H9 (cell line): ENCODE measurements at regions not wholly inside any gene's neighbourhood (a gene's known extent, or its start where the extent isn't known, plus 50 kb on each side); places are given as distances from the start of the nearest gene placed in this dataset.

ENCODE experiments used
- DNase-seq: peaks from one replicate; pipeline ENCODE4 v3.0.0-alpha.2; 2017
- H2AFZ ChIP-seq: one replicate; pipeline ENCODE4 v1.6.1; 2013; ENCODE audit warnings: mild to moderate bottlenecking, low read length, control low read depth, moderate library complexity
- H2AK5ac ChIP-seq: 2 replicates; pipeline ENCODE4 v1.6.1; 2013; ENCODE audit warnings: low read length, control low read depth, mixed read lengths; ENCODE audit not compliant: insufficient read length
- H2BK120ac ChIP-seq: one replicate; pipeline ENCODE4 v1.6.1; 2013; ENCODE audit warnings: low read depth, mild to moderate bottlenecking, low read length, control low read depth, inconsistent platforms; ENCODE audit not compliant: poor library complexity, severe bottlenecking
- H2BK12ac ChIP-seq: 2 replicates; pipeline ENCODE4 v1.6.1; 2013; ENCODE audit warnings: low read length, control low read depth, mixed read lengths, low read depth; ENCODE audit not compliant: insufficient read length
- H2BK15ac ChIP-seq: 2 replicates; pipeline ENCODE4 v1.6.1; 2013; ENCODE audit warnings: low read depth, low read length, control low read depth
- H2BK20ac ChIP-seq: one replicate; pipeline ENCODE4 v1.6.1; 2013; ENCODE audit warnings: low read depth, mild to moderate bottlenecking, low read length, control low read depth, inconsistent platforms; ENCODE audit not compliant: poor library complexity, severe bottlenecking
- H2BK5ac ChIP-seq: 2 replicates; pipeline ENCODE4 v1.6.1; 2013; ENCODE audit warnings: low read length, control low read depth, mixed read lengths; ENCODE audit not compliant: insufficient read length
- H3K14ac ChIP-seq: 2 replicates; pipeline ENCODE4 v1.6.1; 2013; ENCODE audit warnings: low read length, control low read depth; ENCODE audit not compliant: insufficient read depth
- H3K18ac ChIP-seq: 2 replicates; pipeline ENCODE4 v1.6.1; 2013; ENCODE audit warnings: low read depth, mild to moderate bottlenecking, mixed read lengths, low read length, control low read depth; ENCODE audit not compliant: insufficient read length
- H3K23ac ChIP-seq: 2 replicates; pipeline ENCODE4 v1.6.1; 2013; ENCODE audit warnings: low read length, control low read depth, mixed read lengths, low read depth; ENCODE audit not compliant: insufficient read length
- H3K23me2 ChIP-seq: 2 replicates; pipeline ENCODE4 v1.6.1; 2013; ENCODE audit warnings: low read depth, mild to moderate bottlenecking, mixed read lengths, low read length, control low read depth; ENCODE audit not compliant: insufficient read length, poor library complexity, severe bottlenecking
- H3K27ac ChIP-seq: 2 replicates; pipeline ENCODE4 v1.5.1; 2013; ENCODE audit warnings: low read length, control low read depth, mixed read lengths, low read depth; ENCODE audit not compliant: insufficient read length
- H3K27me3 ChIP-seq: 2 replicates; pipeline ENCODE4 v1.6.1; 2013; ENCODE audit warnings: low read length, control low read depth, inconsistent platforms; ENCODE audit not compliant: insufficient read depth
- H3K4ac ChIP-seq: 2 replicates; pipeline ENCODE4 v1.6.1; 2013; ENCODE audit warnings: low read depth, mild to moderate bottlenecking, control low read depth, inconsistent platforms, low read length, moderate library complexity
- H3K4me1 ChIP-seq: 2 replicates; pipeline ENCODE4 v1.6.1; 2013; ENCODE audit warnings: low read length, control low read depth, inconsistent platforms; ENCODE audit not compliant: insufficient read depth
- H3K4me2 ChIP-seq: 2 replicates; pipeline ENCODE4 v1.6.1; 2013; ENCODE audit warnings: low read length, control low read depth, mixed read lengths; ENCODE audit not compliant: insufficient read length, insufficient read depth
- H3K56ac ChIP-seq: 2 replicates; pipeline ENCODE4 v1.6.1; 2013; ENCODE audit warnings: low read depth, mild to moderate bottlenecking, mixed read lengths, low read length, control low read depth; ENCODE audit not compliant: insufficient read length
- H3K79me1 ChIP-seq: 2 replicates; pipeline ENCODE4 v1.6.1; 2013; ENCODE audit warnings: low read depth, mild to moderate bottlenecking, moderate library complexity, low read length, control low read depth, inconsistent platforms; ENCODE audit not compliant: insufficient read depth, poor library complexity, severe bottlenecking
- H3K79me2 ChIP-seq: 2 replicates; pipeline ENCODE4 v1.6.1; 2013; ENCODE audit warnings: low read length, control low read depth, inconsistent platforms; ENCODE audit not compliant: insufficient read depth
- H3K9ac ChIP-seq: 2 replicates; pipeline ENCODE4 v1.6.1; 2013; ENCODE audit warnings: low read length, control low read depth, mixed read lengths; ENCODE audit not compliant: insufficient read length; ENCODE audit errors: extremely low read depth
- H3K9me3 ChIP-seq: one replicate; pipeline ENCODE4 v1.6.1; 2013; ENCODE audit warnings: low read depth, low read length, inconsistent platforms; ENCODE audit not compliant: control insufficient read depth
- H3T11ph ChIP-seq: one replicate; pipeline ENCODE4 v1.6.1; 2013; ENCODE audit warnings: mild to moderate bottlenecking, low read length, control low read depth, inconsistent platforms
- H4K20me1 ChIP-seq: one replicate; pipeline ENCODE4 v1.6.1; 2013; ENCODE audit not compliant: control insufficient read depth, insufficient read length, insufficient read depth
- H4K5ac ChIP-seq: 2 replicates; pipeline ENCODE4 v1.6.1; 2013; ENCODE audit warnings: low read depth, mild to moderate bottlenecking, mixed read lengths, low read length, control low read depth; ENCODE audit not compliant: insufficient read length
- H4K8ac ChIP-seq: replicated peaks from 2 replicates; pipeline ENCODE4 v1.6.1; 2013; ENCODE audit warnings: low read length, control low read depth, mixed read lengths, low read depth; ENCODE audit not compliant: insufficient read length
- H4K91ac ChIP-seq: 2 replicates; pipeline ENCODE4 v1.6.1; 2013; ENCODE audit warnings: low read depth, mild to moderate bottlenecking, moderate library complexity, mixed read lengths, low read length, control low read depth; ENCODE audit not compliant: insufficient read length
- H3K27ac Mint-ChIP-seq, 3 experiments: 2 replicates in 2 of 3; 3 replicates in 1 of 3; pipeline ENCODE4 v1.8.0; 2020 to 2021; ENCODE audit warnings: mixed read lengths in 3 of 3, mild to moderate bottlenecking in 1 of 3, moderate library complexity in 1 of 3
- H3K27me3 Mint-ChIP-seq: 2 replicates; pipeline ENCODE4 v1.8.0; 2021; ENCODE audit warnings: low read depth, mild to moderate bottlenecking, moderate library complexity, mixed read lengths
- H3K36me3 Mint-ChIP-seq, 3 experiments: 2 replicates in 2 of 3; 3 replicates in 1 of 3; pipeline ENCODE4 v1.8.0; 2020 to 2021; ENCODE audit warnings: low read depth in 3 of 3, mixed read lengths in 3 of 3; ENCODE audit not compliant: insufficient read depth in 1 of 3
- H3K4me1 Mint-ChIP-seq, 2 experiments: 2 replicates each; pipeline ENCODE4 v1.8.0; 2020; ENCODE audit warnings: mixed read lengths in 2 of 2
- H3K4me3 Mint-ChIP-seq, 2 experiments: 2 replicates in 1 of 2; 3 replicates in 1 of 2; pipeline ENCODE4 v1.8.0; 2020 to 2021; ENCODE audit warnings: mild to moderate bottlenecking in 2 of 2, mixed read lengths in 2 of 2, moderate library complexity in 1 of 2
- H3K9me3 Mint-ChIP-seq, 2 experiments: 2 replicates in 1 of 2; 3 replicates in 1 of 2; pipeline ENCODE4 v1.8.0; 2020; ENCODE audit warnings: mild to moderate bottlenecking in 2 of 2, mixed read lengths in 2 of 2, moderate library complexity in 1 of 2
- CTCF ChIP-seq: fragments of 200-600 bp; sonication (generic); conservative IDR thresholded peaks from 3 replicates; pipeline ENCODE4 v1.8.0; 2021; ENCODE audit warnings: antibody characterized with exemption, mild to moderate bottlenecking
- WGBS: extraction: QIAGEN DNeasy Blood & Tissue Kit; methylation state at CpG from one replicate; pipeline ENCODE4 v1.1.7; 2013; ENCODE audit warnings: missing lambda C conversion rate, low lambda C conversion rate, mixed read lengths; ENCODE audit not compliant: insufficient read length; ENCODE audit errors: extremely low coverage; 5-methylcytosine and 5-hydroxymethylcytosine counted together

DNA sequence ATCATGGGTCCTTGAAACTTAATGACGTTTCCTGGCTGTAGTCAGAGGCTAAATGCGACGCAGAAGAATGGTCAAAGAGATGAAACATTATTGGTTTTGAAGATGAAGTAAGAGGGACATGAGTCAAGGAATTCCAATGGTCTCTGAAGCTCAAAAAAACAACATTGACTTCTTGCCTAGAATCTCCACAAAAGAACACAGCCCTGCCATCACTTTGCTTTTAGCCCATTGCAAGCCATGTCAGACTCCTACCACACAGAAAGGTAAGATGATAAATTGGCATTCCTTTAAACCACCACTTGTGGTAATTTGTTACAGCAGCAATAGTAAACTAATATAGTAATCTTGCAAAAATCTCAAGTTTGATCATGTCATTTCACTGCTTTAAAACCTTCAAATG, 109.4 kb downstream of the TMEM26 start:
- H2BK120ac ChIP-seq: no peak overlapping the region
- Mint-ChIP-seq H3K9me3 (no peaks in the 10 kb centered on the region), H3K4me3 (no peak overlapping the region), H3K27me3 (no peaks in the 10 kb centered on the region; the same call in 1 of the 2 replicates), H3K4me1 (no peaks in the 10 kb centered on the region), H3K27ac (no peak overlapping the region), H3K36me3 (no peaks in the 10 kb centered on the region)
- H3K56ac ChIP-seq: no peak overlapping the region
- H2BK5ac ChIP-seq: no peak overlapping the region
- no peak overlapping the region for H2BK20ac ChIP-seq
- H3K23ac ChIP-seq: no peak overlapping the region
- no peaks in the 10 kb centered on the region for H3K23me2 ChIP-seq
- no peak overlapping the region for H3K27ac ChIP-seq
- H4K91ac ChIP-seq: no peak overlapping the region
- H3K14ac ChIP-seq: no peak overlapping the region
- H3K27me3 ChIP-seq: no peaks in the 10 kb centered on the region
- no peaks in the 10 kb centered on the region for H3K79me2 ChIP-seq
- WGBS: no CpG with 5 or more reads among the region's 3 CpGs
- no peak overlapping the region for H2BK15ac ChIP-seq
- no peak overlapping the region for H3K4ac ChIP-seq
- no peak overlapping the region for H2AFZ ChIP-seq
- no peak overlapping the region for H2BK12ac ChIP-seq
- H4K5ac ChIP-seq: no peak overlapping the region
- TF ChIP-seq CTCF: no peak
- H3K4me2 ChIP-seq: no peak overlapping the region
- H3K18ac ChIP-seq: no peak overlapping the region
- H3K9me3 ChIP-seq: no peaks in the 10 kb centered on the region
- no peaks in the 10 kb centered on the region for H4K20me1 ChIP-seq
- H2AK5ac ChIP-seq: no peak overlapping the region
- no peaks in the 10 kb centered on the region for H3K79me1 ChIP-seq
- DNase-seq: no peak
- no peak overlapping the region for H4K8ac ChIP-seq
- H3K4me1 ChIP-seq: no peaks in the 10 kb centered on the region
- no peak overlapping the region for H3T11ph ChIP-seq
- no peak overlapping the region for H3K9ac ChIP-seq
